ENCODE measurements at regions not wholly inside any gene's neighbourhood (a gene's known extent, or its start where the extent isn't known, plus 50 kb on each side); places are given as distances from the start of the nearest gene placed in this dataset.

GRCh38 chr4:124514588-124514987 lies 197.9 kb downstream of the ANKRD50 start:
- no peak for DNase-seq

- no peak for DNase-seq
Measured at GRCh38 chr4:124515591-124515990, 196.9 kb downstream of the ANKRD50 start.

- DNase-seq: no peak
Measured at GRCh38 chr4:124519196-124519595, 193.3 kb downstream of the ANKRD50 start.

GRCh38 chr4:124523816-124524215 lies 188.7 kb downstream of the ANKRD50 start:
- no peak for DNase-seq

- no peak for DNase-seq
Measured at GRCh38 chr4:124525524-124525923, 187.0 kb downstream of the ANKRD50 start.

GRCh38 chr4:124526331-124526730 lies 186.2 kb downstream of the ANKRD50 start:
- no peak for DNase-seq

GRCh38 chr4:124526769-124527168 lies 185.8 kb downstream of the ANKRD50 start:
- no peak for DNase-seq

GRCh38 chr4:124527364-124527763 lies 185.2 kb downstream of the ANKRD50 start:
- DNase-seq: no peak

GRCh38 chr4:124529131-124529530 lies 183.4 kb downstream of the ANKRD50 start:
- DNase-seq: no peak

- DNase-seq: no peak
Measured at GRCh38 chr4:124530464-124531077, 182.0 kb downstream of the ANKRD50 start.

GRCh38 chr4:124534131-124534530 lies 178.4 kb downstream of the ANKRD50 start:
- DNase-seq: no peak

GRCh38 chr4:124535003-124535402 lies 177.5 kb downstream of the ANKRD50 start:
- DNase-seq: no peak

GRCh38 chr4:124536946-124537345 lies 175.6 kb downstream of the ANKRD50 start:
- DNase-seq: no peak

GRCh38 chr4:124537971-124538370 lies 174.6 kb downstream of the ANKRD50 start:
- DNase-seq: no peak

GRCh38 chr4:124540014-124540413 lies 172.5 kb downstream of the ANKRD50 start:
- no peak for DNase-seq

GRCh38 chr4:124541652-124542420 lies 170.7 kb downstream of the ANKRD50 start:
- DNase-seq: no peak

GRCh38 chr4:124555959-124556358 lies 156.6 kb downstream of the ANKRD50 start:
- DNase-seq: no peak

- DNase-seq: no peak
Measured at GRCh38 chr4:124564121-124564520, 148.4 kb downstream of the ANKRD50 start.

GRCh38 chr4:124565371-124565770 lies 147.2 kb downstream of the ANKRD50 start:
- no peak for DNase-seq

GRCh38 chr4:124566030-124566429 lies 146.5 kb downstream of the ANKRD50 start:
- DNase-seq: no peak

- DNase-seq: no peak
Measured at GRCh38 chr4:124573056-124573455, 139.5 kb downstream of the ANKRD50 start.

- DNase-seq: no peak
Measured at GRCh38 chr4:124579896-124580295, 132.6 kb downstream of the ANKRD50 start.

- DNase-seq: no peak
Measured at GRCh38 chr4:124583797-124584196, 128.7 kb downstream of the ANKRD50 start.

- no peak for DNase-seq
Measured at GRCh38 chr4:124589786-124590185, 122.7 kb downstream of the ANKRD50 start.

GRCh38 chr4:124590480-124590879 lies 122.1 kb downstream of the ANKRD50 start:
- DNase-seq: no peak
